ENCODE measurements at regions not wholly inside any gene's neighbourhood (a gene's known extent, or its start where the extent isn't known, plus 50 kb on each side); places are given as distances from the start of the nearest gene placed in this dataset.

GRCh38 chr11:64504999-64505398, 50.7 kb upstream of the SLC22A11 start:
- TF ChIP-seq POLR2AphosphoS5 (IDR thresholded peaks at IDR 0.05; ENCODE audit: low read depth, low read length) (no peak), POLR2A (IDR thresholded peaks at IDR 0.05; ENCODE audit: low read depth, low read length) (no peak)

Measured in GM12892 (cell line).